HCT116 (cell line): ENCODE measurements at regions not wholly inside any gene's neighbourhood (a gene's known extent, or its start where the extent isn't known, plus 50 kb on each side); places are given as distances from the start of the nearest gene placed in this dataset.

Experiments
- ATF3 ChIP-seq: IDR thresholded peaks from 2 replicates; pipeline ENCODE4 v1.6.1; 2012
- CEBPB ChIP-seq: IDR thresholded peaks from 2 replicates; pipeline ENCODE4 v1.6.1; 2012; ENCODE audit warnings: low read depth
- CTCF ChIP-seq, 3 experiments: fragments of 200-600 bp in 1 of 3; sonication (generic) in 1 of 3; IDR thresholded peaks in 2 of 3; conservative IDR thresholded peaks in 1 of 3; 2 replicates each; pipeline ENCODE4 v1.5.1; 2012 to 2017; ENCODE audit warnings: low read depth in 2 of 3, low read length in 2 of 3, antibody characterized with exemption in 1 of 3, borderline replicate concordance in 1 of 3, control low read depth in 1 of 3, mild to moderate bottlenecking in 1 of 3, mixed read lengths in 1 of 3, mixed run types in 1 of 3, moderate library complexity in 1 of 3; ENCODE audit not compliant: insufficient read depth in 1 of 3
- EZH2 ChIP-seq: fragments of 200-600 bp; sonication (generic); IDR thresholded peaks from 2 replicates; pipeline ENCODE4 v1.6.1; 2017; ENCODE audit warnings: antibody characterized with exemption, mixed run types
- EZH2phosphoT487 ChIP-seq: fragments of 200-600 bp; IDR thresholded peaks from 2 replicates; pipeline ENCODE4 v1.6.1; 2018; ENCODE audit warnings: antibody characterized with exemption, borderline replicate concordance
- JUND ChIP-seq: IDR thresholded peaks from 2 replicates; pipeline ENCODE4 v1.6.1; 2012
- MAX ChIP-seq: IDR thresholded peaks from 2 replicates; pipeline ENCODE4 v1.6.1; 2012
- POLR2A ChIP-seq: IDR thresholded peaks from 2 replicates; pipeline ENCODE4 v1.7.0; 2011; ENCODE audit warnings: borderline replicate concordance; ENCODE audit not compliant: insufficient read depth, insufficient read length; ENCODE audit errors: extremely low read depth
- RAD21 ChIP-seq: IDR thresholded peaks from 2 replicates; pipeline ENCODE4 v1.6.1; 2012; ENCODE audit warnings: low read depth, mild to moderate bottlenecking
- REST ChIP-seq: IDR thresholded peaks from 2 replicates; pipeline ENCODE4 v1.6.1; 2012; ENCODE audit warnings: low read depth
- SIN3A ChIP-seq: IDR thresholded peaks from 2 replicates; pipeline ENCODE4 v1.6.1; 2012; ENCODE audit warnings: low read depth
- TCF7L2 ChIP-seq: IDR thresholded peaks from 2 replicates; pipeline ENCODE4 v1.7.0; 2011; ENCODE audit warnings: borderline replicate concordance, inconsistent platforms; ENCODE audit not compliant: insufficient read depth, insufficient read length; ENCODE audit errors: extremely low read depth
- ZFX ChIP-seq: fragments of 450-650 bp; IDR thresholded peaks from 2 replicates; pipeline ENCODE4 v1.6.1; 2017
- TF ChIP-seq, protein P1 (sequence below): IDR thresholded peaks from 2 replicates; pipeline ENCODE4 v1.6.1; 2011; ENCODE audit warnings: mild to moderate bottlenecking, low read length, moderate library complexity; ENCODE audit not compliant: insufficient replicate concordance; ENCODE audit errors: extremely low read depth

DNA sequence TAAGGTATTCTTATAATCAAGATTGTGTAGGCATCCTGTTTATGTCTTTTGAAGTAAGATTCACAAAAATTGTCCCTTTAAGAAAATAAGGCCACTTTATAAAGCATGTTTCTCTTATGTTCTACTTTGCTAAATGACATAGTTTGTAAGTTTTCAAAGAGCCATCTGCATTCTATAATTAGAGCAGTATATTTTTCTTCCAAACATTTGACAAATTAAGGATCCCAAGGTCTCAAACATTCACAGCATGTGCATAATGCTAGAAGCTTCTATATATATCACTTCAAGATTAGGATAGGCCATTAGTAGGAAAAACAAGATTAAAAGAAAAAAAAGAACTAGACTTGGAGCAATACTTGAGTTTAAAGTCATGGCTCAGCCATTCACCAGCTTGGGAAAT lies 55.9 kb upstream of the DOK5 start:
- TF ChIP-seq CTCF (IDR thresholded peaks at IDR 0.05 in 2 of 3, conservative IDR thresholded peaks at IDR 0.05 in 1 of 3; ENCODE audit: borderline replicate concordance in 1 of 3, insufficient read depth in 1 of 3, low read depth in 2 of 3, low read length in 2 of 3) (no peak), EZH2 (no peak), SIN3A (no peak), CEBPB (no peak), ZFX (no peak), POLR2A (no peak), JUND (no peak), RAD21 (no peak), EZH2phosphoT487 (no peak), ATF3 (no peak), REST (no peak), MAX (no peak), TCF7L2 (no peak)
- TF ChIP-seq, protein P1, sequence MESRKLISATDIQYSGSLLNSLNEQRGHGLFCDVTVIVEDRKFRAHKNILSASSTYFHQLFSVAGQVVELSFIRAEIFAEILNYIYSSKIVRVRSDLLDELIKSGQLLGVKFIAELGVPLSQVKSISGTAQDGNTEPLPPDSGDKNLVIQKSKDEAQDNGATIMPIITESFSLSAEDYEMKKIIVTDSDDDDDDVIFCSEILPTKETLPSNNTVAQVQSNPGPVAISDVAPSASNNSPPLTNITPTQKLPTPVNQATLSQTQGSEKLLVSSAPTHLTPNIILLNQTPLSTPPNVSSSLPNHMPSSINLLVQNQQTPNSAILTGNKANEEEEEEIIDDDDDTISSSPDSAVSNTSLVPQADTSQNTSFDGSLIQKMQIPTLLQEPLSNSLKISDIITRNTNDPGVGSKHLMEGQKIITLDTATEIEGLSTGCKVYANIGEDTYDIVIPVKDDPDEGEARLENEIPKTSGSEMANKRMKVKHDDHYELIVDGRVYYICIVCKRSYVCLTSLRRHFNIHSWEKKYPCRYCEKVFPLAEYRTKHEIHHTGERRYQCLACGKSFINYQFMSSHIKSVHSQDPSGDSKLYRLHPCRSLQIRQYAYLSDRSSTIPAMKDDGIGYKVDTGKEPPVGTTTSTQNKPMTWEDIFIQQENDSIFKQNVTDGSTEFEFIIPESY = no peak
